ENCODE measurements at regions not wholly inside any gene's neighbourhood (a gene's known extent, or its start where the extent isn't known, plus 50 kb on each side); places are given as distances from the start of the nearest gene placed in this dataset.
"Not testable (repeated sequence)": the region's sequence is repeated elsewhere in the genome, so short reads cannot be mapped to it uniquely, and the experiment has no call there.

- WGBS: 82% methylated on average over 5 of the region's 5 CpGs
- Histone ChIP-seq H3K4me3 (ENCODE audit: low read length in 2 of 2) (no peak overlapping the region), H3K4me1 (ENCODE audit: control insufficient read depth in 2 of 2, insufficient read depth in 2 of 2, low read length in 2 of 2) (no peaks in the 10 kb centered on the region), H3K27me3 (ENCODE audit: control insufficient read depth in 2 of 2, insufficient read depth in 1 of 2, low read length in 1 of 2) (no peaks in the 10 kb centered on the region), H3K9me3 (ENCODE audit: control insufficient read depth in 2 of 2, insufficient read depth in 1 of 2, low read length in 1 of 2) (no peaks in the 10 kb centered on the region), H3K27ac (ENCODE audit: low read depth in 1 of 2, low read length in 1 of 2) (no peak overlapping the region), H3K36me3 (ENCODE audit: control insufficient read depth in 2 of 2, insufficient read depth in 2 of 2, low read length in 1 of 2) (no peaks in the 10 kb centered on the region)
- DNase-seq (ENCODE audit: low read depth in 6 of 9, low spot score in 9 of 9): no peak
Measured at GRCh38 chr4:120266602-120267001, 200.0 kb upstream of the MAD2L1 start.

GRCh38 chr4:120263618-120264017, 197.0 kb upstream of the MAD2L1 start:
- no peak overlapping the region for H3K27ac ChIP-seq (ENCODE audit: low read depth in 1 of 2, low read length in 1 of 2)
- no peaks in the 10 kb centered on the region for H3K27me3 ChIP-seq (ENCODE audit: control insufficient read depth in 2 of 2, insufficient read depth in 1 of 2, low read length in 1 of 2)
- no peaks in the 10 kb centered on the region for H3K36me3 ChIP-seq (ENCODE audit: control insufficient read depth in 2 of 2, insufficient read depth in 2 of 2, low read length in 1 of 2)
- WGBS: 76% methylated on average over 4 of the region's 4 CpGs
- no peak for DNase-seq (ENCODE audit: low read depth in 6 of 9, low spot score in 9 of 9)
- no peaks in the 10 kb centered on the region for H3K4me1 ChIP-seq (ENCODE audit: control insufficient read depth in 2 of 2, insufficient read depth in 2 of 2, low read length in 2 of 2)
- no peaks in the 10 kb centered on the region for H3K9me3 ChIP-seq (ENCODE audit: control insufficient read depth in 2 of 2, insufficient read depth in 1 of 2, low read length in 1 of 2)
- H3K4me3 ChIP-seq (ENCODE audit: low read length in 2 of 2): no peak overlapping the region

GRCh38 chr4:120261117-120261516, 194.5 kb upstream of the MAD2L1 start:
- WGBS: 98% methylated on average over 6 of the region's 6 CpGs
- Histone ChIP-seq H3K9me3 (ENCODE audit: control insufficient read depth in 2 of 2, insufficient read depth in 1 of 2, low read length in 1 of 2) (no peaks in the 10 kb centered on the region), H3K4me3 (ENCODE audit: low read length in 2 of 2) (no peak overlapping the region), H3K27me3 (ENCODE audit: control insufficient read depth in 2 of 2, insufficient read depth in 1 of 2, low read length in 1 of 2) (no peaks in the 10 kb centered on the region), H3K27ac (ENCODE audit: low read depth in 1 of 2, low read length in 1 of 2) (no peak overlapping the region), H3K4me1 (ENCODE audit: control insufficient read depth in 2 of 2, insufficient read depth in 2 of 2, low read length in 2 of 2) (no peaks in the 10 kb centered on the region), H3K36me3 (ENCODE audit: control insufficient read depth in 2 of 2, insufficient read depth in 2 of 2, low read length in 1 of 2) (no peaks in the 10 kb centered on the region)
- no peak for DNase-seq (ENCODE audit: low read depth in 6 of 9, low spot score in 9 of 9)

- H3K9me3 ChIP-seq (ENCODE audit: control insufficient read depth in 2 of 2, insufficient read depth in 1 of 2, low read length in 1 of 2); H3K4me3 ChIP-seq (ENCODE audit: low read length in 2 of 2); DNase-seq (ENCODE audit: low read depth in 6 of 9, low spot score in 9 of 9); H3K36me3 ChIP-seq (ENCODE audit: control insufficient read depth in 2 of 2, insufficient read depth in 2 of 2, low read length in 1 of 2); H3K27ac ChIP-seq (ENCODE audit: low read depth in 1 of 2, low read length in 1 of 2); H3K4me1 ChIP-seq (ENCODE audit: control insufficient read depth in 2 of 2, insufficient read depth in 2 of 2, low read length in 2 of 2); H3K27me3 ChIP-seq (ENCODE audit: control insufficient read depth in 2 of 2, insufficient read depth in 1 of 2, low read length in 1 of 2): not testable (repeated sequence)
- WGBS: 82% methylated on average over 25 of the region's 28 CpGs
Measured at GRCh38 chr4:120256112-120256775, 189.6 kb upstream of the MAD2L1 start.

- Histone ChIP-seq H3K9me3 (ENCODE audit: control insufficient read depth in 2 of 2, insufficient read depth in 1 of 2, low read length in 1 of 2) (no peaks in the 10 kb centered on the region), H3K4me3 (ENCODE audit: low read length in 2 of 2) (no peak overlapping the region), H3K27me3 (ENCODE audit: control insufficient read depth in 2 of 2, insufficient read depth in 1 of 2, low read length in 1 of 2) (no peaks in the 10 kb centered on the region), H3K36me3 (ENCODE audit: control insufficient read depth in 2 of 2, insufficient read depth in 2 of 2, low read length in 1 of 2) (no peaks in the 10 kb centered on the region), H3K4me1 (ENCODE audit: control insufficient read depth in 2 of 2, insufficient read depth in 2 of 2, low read length in 2 of 2) (no peaks in the 10 kb centered on the region), H3K27ac (ENCODE audit: low read depth in 1 of 2, low read length in 1 of 2) (no peak overlapping the region)
- no peak for DNase-seq (ENCODE audit: low read depth in 6 of 9, low spot score in 9 of 9)
- WGBS: 93% methylated on average over 5 of the region's 5 CpGs
Measured at GRCh38 chr4:120238277-120238973, 171.8 kb upstream of the MAD2L1 start.

- no peak overlapping the region for H3K27ac ChIP-seq (ENCODE audit: low read depth in 1 of 2, low read length in 1 of 2)
- H3K36me3 ChIP-seq (ENCODE audit: control insufficient read depth in 2 of 2, insufficient read depth in 2 of 2, low read length in 1 of 2): no peaks in the 10 kb centered on the region
- no peaks in the 10 kb centered on the region for H3K9me3 ChIP-seq (ENCODE audit: control insufficient read depth in 2 of 2, insufficient read depth in 1 of 2, low read length in 1 of 2)
- DNase-seq (ENCODE audit: low read depth in 6 of 9, low spot score in 9 of 9): no peak
- no peaks in the 10 kb centered on the region for H3K27me3 ChIP-seq (ENCODE audit: control insufficient read depth in 2 of 2, insufficient read depth in 1 of 2, low read length in 1 of 2)
- 95% methylated on average over 5 of the region's 5 CpGs for WGBS
- no peak overlapping the region for H3K4me3 ChIP-seq (ENCODE audit: low read length in 2 of 2)
- H3K4me1 ChIP-seq (ENCODE audit: control insufficient read depth in 2 of 2, insufficient read depth in 2 of 2, low read length in 2 of 2): no peaks in the 10 kb centered on the region
Measured at GRCh38 chr4:120236873-120237272, 170.2 kb upstream of the MAD2L1 start.

GRCh38 chr4:120232050-120232449, 165.4 kb upstream of the MAD2L1 start:
- Histone ChIP-seq H3K27me3 (ENCODE audit: control insufficient read depth in 2 of 2, insufficient read depth in 1 of 2, low read length in 1 of 2) (no peaks in the 10 kb centered on the region), H3K36me3 (ENCODE audit: control insufficient read depth in 2 of 2, insufficient read depth in 2 of 2, low read length in 1 of 2) (no peaks in the 10 kb centered on the region), H3K27ac (ENCODE audit: low read depth in 1 of 2, low read length in 1 of 2) (no peak overlapping the region), H3K9me3 (ENCODE audit: control insufficient read depth in 2 of 2, insufficient read depth in 1 of 2, low read length in 1 of 2) (no peaks in the 10 kb centered on the region), H3K4me1 (ENCODE audit: control insufficient read depth in 2 of 2, insufficient read depth in 2 of 2, low read length in 2 of 2) (no peaks in the 10 kb centered on the region), H3K4me3 (ENCODE audit: low read length in 2 of 2) (no peak overlapping the region)
- WGBS: 45% methylated on average over 1 of the region's 1 CpG
- DNase-seq (ENCODE audit: low read depth in 6 of 9, low spot score in 9 of 9): no peak

GRCh38 chr4:120228086-120228485, 161.4 kb upstream of the MAD2L1 start:
- no peaks in the 10 kb centered on the region for H3K36me3 ChIP-seq (ENCODE audit: control insufficient read depth in 2 of 2, insufficient read depth in 2 of 2, low read length in 1 of 2)
- no peaks in the 10 kb centered on the region for H3K4me1 ChIP-seq (ENCODE audit: control insufficient read depth in 2 of 2, insufficient read depth in 2 of 2, low read length in 2 of 2)
- no peak overlapping the region for H3K27ac ChIP-seq (ENCODE audit: low read depth in 1 of 2, low read length in 1 of 2)
- WGBS: 38% methylated on average over 1 of the region's 1 CpG
- no peaks in the 10 kb centered on the region for H3K27me3 ChIP-seq (ENCODE audit: control insufficient read depth in 2 of 2, insufficient read depth in 1 of 2, low read length in 1 of 2)
- DNase-seq (ENCODE audit: low read depth in 6 of 9, low spot score in 9 of 9): no peak
- H3K9me3 ChIP-seq (ENCODE audit: control insufficient read depth in 2 of 2, insufficient read depth in 1 of 2, low read length in 1 of 2): no peaks in the 10 kb centered on the region
- H3K4me3 ChIP-seq (ENCODE audit: low read length in 2 of 2): no peak overlapping the region

GRCh38 chr4:120227554-120227953, 160.9 kb upstream of the MAD2L1 start:
- Histone ChIP-seq H3K9me3 (ENCODE audit: control insufficient read depth in 2 of 2, insufficient read depth in 1 of 2, low read length in 1 of 2) (no peaks in the 10 kb centered on the region), H3K27me3 (ENCODE audit: control insufficient read depth in 2 of 2, insufficient read depth in 1 of 2, low read length in 1 of 2) (no peaks in the 10 kb centered on the region), H3K4me1 (ENCODE audit: control insufficient read depth in 2 of 2, insufficient read depth in 2 of 2, low read length in 2 of 2) (no peaks in the 10 kb centered on the region), H3K4me3 (ENCODE audit: low read length in 2 of 2) (no peak overlapping the region), H3K36me3 (ENCODE audit: control insufficient read depth in 2 of 2, insufficient read depth in 2 of 2, low read length in 1 of 2) (no peaks in the 10 kb centered on the region), H3K27ac (ENCODE audit: low read depth in 1 of 2, low read length in 1 of 2) (no peak overlapping the region)
- 88% methylated on average over 1 of the region's 1 CpG for WGBS
- DNase-seq (ENCODE audit: low read depth in 6 of 9, low spot score in 9 of 9): no peak
